ENCODE measurements at regions not wholly inside any gene's neighbourhood (a gene's known extent, or its start where the extent isn't known, plus 50 kb on each side); places are given as distances from the start of the nearest gene placed in this dataset.
"Not testable (repeated sequence)": the region's sequence is repeated elsewhere in the genome, so short reads cannot be mapped to it uniquely, and the experiment has no call there.

DNA sequence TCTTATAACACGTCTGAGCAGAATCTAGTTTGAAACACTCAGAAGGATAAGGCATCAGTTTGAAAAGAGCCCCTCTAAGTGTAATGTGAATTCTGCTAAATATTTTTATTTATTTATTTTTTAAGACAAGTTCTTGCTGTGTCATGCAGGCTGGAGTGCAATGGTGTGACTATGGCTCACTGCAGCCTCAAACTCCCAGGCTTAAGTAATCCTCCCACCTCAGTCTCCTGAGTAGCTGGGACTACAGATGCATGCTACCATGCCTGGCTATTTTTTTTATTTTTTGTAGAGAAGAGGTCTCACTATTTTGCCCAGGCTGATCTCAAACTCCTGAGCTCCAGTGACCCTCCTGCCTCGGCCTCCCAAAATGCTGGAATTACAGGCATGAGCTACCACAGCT is 225.9 kb upstream of the SEL1L start:
- no peak for DNase-seq

DNA sequence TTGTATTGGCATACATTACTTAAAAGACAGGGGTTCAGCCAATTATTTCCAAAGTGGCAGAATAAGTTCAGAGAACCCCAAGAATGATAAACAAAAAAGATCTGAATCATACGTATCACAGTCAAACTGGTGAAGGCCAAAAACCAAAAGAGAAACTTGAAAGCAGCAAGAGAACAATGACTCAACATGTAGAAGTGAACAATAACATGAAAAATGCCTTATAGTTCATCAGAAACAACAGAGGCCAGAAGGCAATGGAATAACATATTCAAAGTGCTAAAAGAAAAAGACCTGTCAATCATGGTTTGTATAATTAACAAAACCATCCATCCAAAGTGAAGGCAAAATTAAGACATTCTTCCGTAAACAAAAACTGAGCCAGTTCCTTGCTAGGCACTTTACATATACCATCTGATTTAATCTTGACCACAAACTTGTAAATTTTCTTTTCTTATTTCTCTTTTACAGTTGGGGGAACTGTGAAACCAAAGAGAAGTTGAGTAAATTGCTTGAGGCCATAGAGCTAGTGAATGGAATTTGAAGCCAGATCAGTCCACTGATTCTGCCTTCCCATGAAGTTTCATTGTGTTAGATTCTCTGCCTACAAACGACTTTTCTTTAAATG is 232.1 kb upstream of the SEL1L start:
- no peak for DNase-seq

DNA sequence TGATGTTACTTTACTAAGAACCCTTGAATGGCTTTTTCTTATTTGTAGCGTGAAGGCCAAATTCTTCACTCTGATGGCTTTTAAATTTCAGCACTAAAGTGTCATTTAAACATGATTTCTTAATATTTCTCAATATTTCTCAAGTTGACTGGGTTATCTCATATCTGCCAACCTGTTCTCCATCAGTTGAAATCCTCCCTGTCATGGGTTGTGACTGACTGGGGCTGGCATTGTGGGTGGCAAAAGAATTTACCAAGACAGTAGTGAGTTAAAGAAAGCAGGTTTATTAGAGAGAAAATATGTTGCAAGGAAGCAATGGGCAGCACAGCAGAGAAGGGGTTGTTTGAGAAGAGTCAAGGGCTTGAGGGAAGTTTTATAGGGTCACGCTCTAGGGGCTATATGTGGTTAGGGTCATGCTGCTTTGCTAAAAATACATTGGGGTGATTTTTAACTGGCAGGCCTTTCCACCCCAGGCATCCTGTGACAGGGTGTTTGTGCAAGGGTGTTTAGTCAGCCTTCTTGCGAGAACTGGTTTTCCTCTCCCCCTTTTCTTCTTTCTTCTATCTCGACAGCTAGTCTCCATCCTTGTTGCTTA is 232.8 kb upstream of the SEL1L start:
- DNase-seq = no peak

DNA sequence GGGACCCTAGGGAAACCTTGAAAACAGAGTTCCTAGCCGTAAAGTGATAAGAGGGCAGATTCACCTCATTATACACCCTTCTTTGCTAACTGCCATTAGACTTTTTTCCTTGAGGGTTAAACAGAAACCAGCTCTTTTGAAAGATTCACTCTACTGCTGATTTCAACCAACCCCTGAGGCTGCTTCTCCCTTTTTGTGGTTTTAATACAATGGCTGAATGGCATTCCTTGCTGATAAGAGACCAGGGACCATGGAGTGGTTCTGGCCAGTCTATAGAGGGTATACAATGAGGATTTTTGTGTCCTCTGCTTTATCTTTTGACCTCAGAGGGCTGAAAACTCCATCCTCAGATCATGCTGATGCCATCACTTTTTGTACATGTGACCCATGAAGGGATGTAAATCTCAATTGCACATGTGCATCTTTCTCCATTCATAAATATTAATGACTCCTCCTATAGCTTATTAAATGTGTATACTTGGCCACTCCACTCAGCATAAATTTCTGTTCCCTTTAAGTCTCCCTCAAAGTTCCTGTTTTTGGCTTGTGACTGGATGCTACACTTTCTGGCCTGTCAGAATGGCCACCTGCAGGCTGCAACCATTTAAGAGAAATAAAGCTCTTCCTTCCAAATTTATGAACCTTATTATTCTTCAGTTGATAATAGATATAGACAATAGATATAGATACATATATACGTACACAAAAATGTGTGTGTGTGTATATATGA is 233.8 kb upstream of the SEL1L start:
- DNase-seq = no peak

DNA sequence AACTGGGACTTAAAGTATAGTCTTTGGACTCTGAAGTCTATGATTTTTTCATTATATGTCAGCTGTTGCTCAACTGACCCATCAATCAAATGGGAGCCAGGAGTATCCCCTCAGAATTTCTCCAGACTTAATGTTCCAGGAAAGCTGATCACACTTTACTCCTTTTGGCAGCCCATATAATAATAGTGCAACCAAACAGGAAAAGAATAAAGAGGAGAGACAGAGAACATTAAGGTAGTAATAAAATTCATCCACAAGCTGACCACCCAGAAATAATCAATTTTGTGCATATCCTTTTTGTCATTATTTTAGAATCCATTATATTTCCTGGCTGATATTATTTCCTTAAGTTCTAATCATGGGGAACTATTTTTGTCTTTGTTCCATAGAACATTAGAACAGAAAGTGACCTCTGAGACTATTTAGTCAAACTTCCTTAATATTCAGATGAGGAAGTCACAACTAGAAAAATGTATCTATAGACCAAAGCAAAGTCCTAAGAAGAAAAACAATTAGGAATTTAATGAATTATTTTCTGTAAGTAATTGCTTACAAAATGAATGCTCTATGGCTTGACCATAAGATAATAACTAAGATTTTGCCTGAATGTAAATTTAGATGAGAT is 238.1 kb upstream of the SEL1L start:
- no peak for DNase-seq

DNA sequence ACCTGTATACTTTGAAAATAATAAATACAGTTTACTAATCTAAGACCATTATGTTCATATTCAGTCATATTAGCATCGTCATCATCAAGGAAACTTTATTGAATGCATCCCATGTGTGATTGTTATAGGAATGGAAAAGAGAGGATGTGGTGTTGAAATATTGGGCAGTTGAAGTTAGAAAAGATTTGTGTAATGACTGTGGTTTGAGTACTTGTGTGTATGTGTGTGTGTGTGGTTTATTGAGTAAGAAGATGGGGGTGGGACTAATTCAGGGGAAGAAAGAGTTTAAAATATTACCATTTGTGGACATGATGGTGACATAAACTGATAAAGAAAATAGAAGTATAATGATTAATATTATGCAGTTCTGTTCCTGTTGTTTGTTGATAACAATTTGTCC is 238.7 kb upstream of the SEL1L start:
- no peak for DNase-seq

GRCh38 chr14:81776531-81776930 is 242.9 kb upstream of the SEL1L start:
- DNase-seq = no peak

GRCh38 chr14:81781798-81782197 is 248.1 kb upstream of the SEL1L start:
- DNase-seq = not testable (repeated sequence)

GRCh38 chr14:81784084-81784483 is 250.4 kb upstream of the SEL1L start:
- no peak for DNase-seq

GRCh38 chr14:81797315-81797714 is 263.7 kb upstream of the SEL1L start:
- no peak for DNase-seq

- DNase-seq = peak; percentile 52
Measured at GRCh38 chr14:81801921-81802320, 268.3 kb upstream of the SEL1L start.

GRCh38 chr14:81802341-81802740 is 268.7 kb upstream of the SEL1L start:
- DNase-seq = no peak

DNA sequence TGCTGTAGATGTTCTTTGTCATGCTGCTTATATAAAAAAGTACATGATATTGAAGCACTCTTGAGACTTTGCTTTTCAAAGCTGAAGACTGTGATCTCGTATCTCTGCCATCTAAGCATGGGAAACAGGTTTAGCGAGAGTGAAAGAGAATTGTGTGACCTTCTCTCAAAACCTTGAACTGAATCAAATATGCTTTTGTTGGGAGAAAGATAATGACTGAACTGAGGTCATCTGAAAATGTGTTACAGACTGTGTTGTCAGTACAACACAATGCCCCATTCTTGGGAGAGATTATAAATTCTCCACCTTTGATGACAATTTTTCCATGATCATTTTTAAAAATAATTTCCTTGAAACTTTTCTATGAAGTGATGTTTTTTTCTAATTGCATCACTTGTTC is 272.1 kb upstream of the SEL1L start:
- DNase-seq = no peak

DNA sequence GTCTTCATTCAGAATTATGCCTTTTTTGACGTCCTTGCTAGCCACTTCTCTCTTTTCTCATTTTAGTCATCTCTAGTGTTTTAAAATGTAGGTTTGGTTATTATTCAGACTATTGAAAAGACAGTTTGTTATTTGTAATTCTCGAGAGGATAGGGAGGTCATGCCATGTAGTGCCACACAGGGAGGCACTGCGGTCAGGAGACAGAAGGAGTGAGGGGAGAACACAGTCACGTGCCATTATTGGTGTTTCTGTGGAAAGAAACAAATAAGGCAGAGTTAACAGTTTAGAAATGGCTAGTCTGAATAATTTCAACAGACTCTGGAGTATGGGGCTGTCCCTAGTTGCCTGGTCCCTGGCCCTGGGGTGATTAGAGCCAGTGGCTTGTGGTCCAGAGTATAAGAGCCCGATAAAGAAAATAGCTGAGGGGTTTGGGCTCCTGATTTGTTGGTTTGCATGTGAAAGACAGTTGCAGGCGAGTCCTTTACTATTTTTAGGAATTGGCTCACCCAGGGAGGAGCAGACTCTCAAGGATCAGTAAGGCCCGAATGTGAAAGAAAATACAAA is 278.1 kb upstream of the SEL1L start:
- DNase-seq = no peak

DNA sequence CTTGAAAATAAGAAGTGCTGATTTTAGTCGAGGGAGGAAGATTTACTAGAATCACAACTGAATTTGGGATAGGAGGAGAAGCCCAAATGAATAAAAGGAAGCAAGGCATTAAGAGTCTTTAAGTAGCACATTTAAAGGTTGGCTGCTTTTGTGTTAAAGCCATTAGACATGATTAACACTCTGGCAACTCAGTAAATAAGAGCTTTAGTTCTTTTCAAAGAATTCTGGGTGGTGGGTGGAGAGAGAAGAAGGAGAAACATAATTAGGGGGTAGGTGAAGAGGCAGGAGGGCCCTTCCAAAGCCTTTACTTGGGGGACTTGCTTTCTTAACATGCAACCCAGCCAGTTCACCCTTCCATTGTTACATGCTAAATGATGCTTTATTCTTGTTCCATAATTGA is 284.6 kb upstream of the SEL1L start:
- DNase-seq = no peak

DNA sequence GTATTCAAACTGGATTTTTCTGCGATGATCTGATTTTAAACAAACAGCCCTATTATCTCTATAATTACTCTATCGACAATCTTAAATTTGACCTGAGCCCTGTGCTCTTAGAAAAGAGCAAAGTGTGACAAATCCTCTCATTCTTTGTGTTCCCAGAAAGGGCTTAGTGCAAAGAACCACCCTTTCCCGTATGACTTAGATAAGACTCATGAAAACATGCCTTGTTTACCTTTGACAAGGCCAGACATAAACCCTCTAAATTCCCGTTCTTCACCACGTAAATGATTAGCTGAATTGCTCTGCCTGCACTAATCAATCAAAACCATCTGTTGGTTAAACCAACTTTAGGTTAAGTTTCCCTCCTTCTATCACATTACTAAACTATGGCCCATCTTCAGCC is 285.7 kb upstream of the SEL1L start:
- DNase-seq = no peak

GRCh38 chr14:81819910-81820309 is 286.3 kb upstream of the SEL1L start:
- no peak for DNase-seq

DNA sequence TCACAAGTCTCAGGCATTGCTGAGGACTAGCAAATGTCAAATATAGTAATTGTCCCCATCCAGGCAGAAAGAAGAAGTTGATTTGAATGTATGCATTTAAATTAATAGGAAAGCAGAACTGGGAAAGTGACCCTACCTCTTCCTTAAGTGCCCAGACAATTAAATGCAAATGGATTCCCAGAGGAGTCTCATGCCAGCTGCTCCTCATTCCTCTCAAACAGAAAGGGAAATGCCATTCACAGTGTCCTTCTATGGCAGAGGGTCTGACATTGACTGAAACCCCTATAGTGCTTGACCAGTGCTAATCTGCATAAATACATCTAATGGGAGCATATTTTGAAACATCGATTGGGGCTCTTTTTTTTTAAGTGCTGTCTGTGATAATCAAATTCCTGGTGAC is 292.4 kb upstream of the SEL1L start:
- DNase-seq = no peak

DNA sequence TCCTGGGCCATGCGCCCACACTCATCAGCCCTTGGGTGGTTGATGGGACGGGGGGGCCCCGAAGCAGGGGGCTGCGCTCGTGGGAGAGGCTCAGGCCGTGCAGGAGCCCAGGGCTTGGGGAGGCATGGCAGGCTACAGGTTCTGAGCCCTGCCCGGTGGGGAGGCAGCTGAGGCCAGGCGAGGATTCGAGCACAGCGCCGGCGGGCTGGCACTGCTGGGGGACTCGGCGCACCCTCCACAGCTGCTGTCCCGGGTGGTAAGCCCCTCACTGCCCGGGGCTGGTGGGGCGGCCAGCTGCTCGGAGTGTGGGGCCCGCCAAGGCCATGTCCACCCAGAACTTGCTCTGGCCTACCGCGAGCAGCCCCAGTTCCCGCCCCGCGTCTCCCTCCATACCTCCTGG is 295.8 kb upstream of the SEL1L start:
- no peak for DNase-seq

- DNase-seq = no peak
Measured at GRCh38 chr14:81831128-81831820, 297.6 kb upstream of the SEL1L start.

DNA sequence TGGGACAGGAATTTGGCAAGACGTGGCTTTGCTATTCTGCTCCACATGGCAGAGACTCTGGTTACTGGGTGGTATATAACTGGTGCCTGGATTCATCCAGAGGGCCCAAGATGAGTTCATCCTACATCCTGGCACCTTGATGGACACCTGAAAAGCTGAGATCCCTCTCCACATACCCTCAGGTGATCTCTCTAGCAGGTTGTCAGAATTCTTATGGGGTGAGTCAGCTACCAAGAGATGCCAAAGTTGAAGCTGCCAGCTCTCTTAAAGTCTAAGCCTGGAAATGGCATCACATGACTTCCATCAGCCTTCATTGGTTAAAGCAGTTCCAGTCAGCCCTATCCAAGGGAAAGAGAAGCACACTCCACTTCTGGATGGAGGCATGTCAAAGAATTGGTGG is 300.7 kb upstream of the SEL1L start:
- DNase-seq = no peak

- DNase-seq = peak; percentile 0
Measured at GRCh38 chr14:81837304-81837703, 303.7 kb upstream of the SEL1L start.

- no peak for DNase-seq
Measured at GRCh38 chr14:81839056-81839455, 305.4 kb upstream of the SEL1L start.
